ENCODE measurements at regions not wholly inside any gene's neighbourhood (a gene's known extent, or its start where the extent isn't known, plus 50 kb on each side); places are given as distances from the start of the nearest gene placed in this dataset.

GRCh38 chr5:103408408-103408807 lies 149.8 kb downstream of the MACIR start:
- TF ChIP-seq CTCF (IDR thresholded peaks at IDR 0.05; ENCODE audit: insufficient read depth in 1 of 2, low read depth in 1 of 2, low read length in 1 of 2, severe bottlenecking in 1 of 2, unreplicated experiment in 1 of 2) = no peak
- ChIA-PET CTCF (no interaction called here), POLR2A (no interaction called here)
- H3K36me3 Mint-ChIP-seq (ENCODE audit: insufficient read depth, unreplicated experiment) = no peaks in the 10 kb centered on the region
- no peak overlapping the region for H3K27ac Mint-ChIP-seq (ENCODE audit: unreplicated experiment)
- H3K4me1 ChIP-seq = no peaks in the 10 kb centered on the region
- no peaks in the 10 kb centered on the region for H3K4me1 Mint-ChIP-seq (ENCODE audit: low read depth, unreplicated experiment)
- intact Hi-C loops (cut with micrococcal nuclease; ENCODE audit: unreplicated experiment) = no loop called here
- no peak overlapping the region for H3K4me3 Mint-ChIP-seq (ENCODE audit: unreplicated experiment)
- no peaks in the 10 kb centered on the region for H3K9me3 ChIP-seq
- H3K27me3 ChIP-seq (replicated peaks; ENCODE audit: control insufficient read depth, insufficient read depth, low read length) = no peaks in the 10 kb centered on the region
- no TSS peak for BruUV-seq (replicated peaks)
- no peaks in the 10 kb centered on the region for H3K9me3 Mint-ChIP-seq (ENCODE audit: unreplicated experiment)
- H3K4me3 ChIP-seq (ENCODE audit: low read depth, low read length) = no peak overlapping the region
- no peaks in the 10 kb centered on the region for H3K27me3 Mint-ChIP-seq (ENCODE audit: insufficient read depth, unreplicated experiment)
- DNase-seq = no peak
- no peaks in the 10 kb centered on the region for H3K36me3 ChIP-seq (ENCODE audit: control insufficient read depth, insufficient read depth, low read length)

GRCh38 chr5:103407402-103407801 lies 148.8 kb downstream of the MACIR start:
- Mint-ChIP-seq H3K36me3 (ENCODE audit: insufficient read depth, unreplicated experiment) (no peaks in the 10 kb centered on the region), H3K9me3 (ENCODE audit: unreplicated experiment) (no peaks in the 10 kb centered on the region), H3K4me1 (ENCODE audit: low read depth, unreplicated experiment) (no peaks in the 10 kb centered on the region), H3K4me3 (ENCODE audit: unreplicated experiment) (no peak overlapping the region), H3K27me3 (ENCODE audit: insufficient read depth, unreplicated experiment) (no peaks in the 10 kb centered on the region), H3K27ac (ENCODE audit: unreplicated experiment) (no peak overlapping the region)
- TF ChIP-seq CTCF (IDR thresholded peaks at IDR 0.05; ENCODE audit: insufficient read depth in 1 of 2, low read depth in 1 of 2, low read length in 1 of 2, severe bottlenecking in 1 of 2, unreplicated experiment in 1 of 2) = no peak
- Histone ChIP-seq H3K9me3 (no peaks in the 10 kb centered on the region), H3K36me3 (ENCODE audit: control insufficient read depth, insufficient read depth, low read length) (no peaks in the 10 kb centered on the region), H3K4me3 (ENCODE audit: low read depth, low read length) (no peak overlapping the region), H3K27me3 (replicated peaks; ENCODE audit: control insufficient read depth, insufficient read depth, low read length) (no peaks in the 10 kb centered on the region), H3K4me1 (no peaks in the 10 kb centered on the region)
- ChIA-PET CTCF (no interaction called here), POLR2A (no interaction called here)
- no TSS peak for BruUV-seq (replicated peaks)
- no peak for DNase-seq
- intact Hi-C loops (cut with micrococcal nuclease; ENCODE audit: unreplicated experiment) = no loop called here

GRCh38 chr5:103404483-103404882 lies 145.9 kb downstream of the MACIR start:
- Histone ChIP-seq H3K27me3 (replicated peaks; ENCODE audit: control insufficient read depth, insufficient read depth, low read length) (no peaks in the 10 kb centered on the region; the same call in 1 of the 2 replicates), H3K9me3 (no peaks in the 10 kb centered on the region), H3K4me3 (ENCODE audit: low read depth, low read length) (no peak overlapping the region), H3K4me1 (no peaks in the 10 kb centered on the region), H3K36me3 (ENCODE audit: control insufficient read depth, insufficient read depth, low read length) (no peaks in the 10 kb centered on the region)
- no peak overlapping the region for H3K27ac Mint-ChIP-seq (ENCODE audit: unreplicated experiment)
- no peak for DNase-seq
- no peaks in the 10 kb centered on the region for H3K27me3 Mint-ChIP-seq (ENCODE audit: insufficient read depth, unreplicated experiment)
- intact Hi-C loops (cut with micrococcal nuclease; ENCODE audit: unreplicated experiment) = no loop called here
- BruUV-seq (replicated peaks) = no TSS peak
- no peak for TF ChIP-seq CTCF (IDR thresholded peaks at IDR 0.05; ENCODE audit: insufficient read depth in 1 of 2, low read depth in 1 of 2, low read length in 1 of 2, severe bottlenecking in 1 of 2, unreplicated experiment in 1 of 2)
- no peaks in the 10 kb centered on the region for H3K9me3 Mint-ChIP-seq (ENCODE audit: unreplicated experiment)
- CTCF ChIA-PET = no interaction called here
- no peaks in the 10 kb centered on the region for H3K4me1 Mint-ChIP-seq (ENCODE audit: low read depth, unreplicated experiment)
- POLR2A ChIA-PET = no interaction called here
- no peaks in the 10 kb centered on the region for H3K36me3 Mint-ChIP-seq (ENCODE audit: insufficient read depth, unreplicated experiment)
- no peak overlapping the region for H3K4me3 Mint-ChIP-seq (ENCODE audit: unreplicated experiment)

Data from Caco-2 (cell line).